ENCODE measurements at regions not wholly inside any gene's neighbourhood (a gene's known extent, or its start where the extent isn't known, plus 50 kb on each side); places are given as distances from the start of the nearest gene placed in this dataset.
A peak's percentile ranks its signal among the peaks of the same experiment; 100 is the strongest.

GRCh38 chr10:8873310-8873709 is 818.8 kb downstream of the GATA3 start:
- DNase-seq (ENCODE audit: low read depth, low spot score) = peak; percentile 7

- no peak for DNase-seq (ENCODE audit: low read depth, low spot score)
These were observed 819.8 kb downstream of the GATA3 start for GRCh38 chr10:8874268-8874667.

- no peak for DNase-seq (ENCODE audit: low read depth, low spot score)
These were observed 820.5 kb downstream of the GATA3 start for GRCh38 chr10:8874972-8875371.

- DNase-seq (ENCODE audit: low read depth, low spot score) = no peak
These were observed 821.7 kb downstream of the GATA3 start for GRCh38 chr10:8876171-8876570.

GRCh38 chr10:8889538-8889937 is 835.0 kb downstream of the GATA3 start:
- no peak for DNase-seq (ENCODE audit: low read depth, low spot score)

- no peak for DNase-seq (ENCODE audit: low read depth, low spot score)
These were observed 838.6 kb downstream of the GATA3 start for GRCh38 chr10:8893102-8893501.

GRCh38 chr10:8894148-8894547 is 839.7 kb downstream of the GATA3 start:
- DNase-seq (ENCODE audit: low read depth, low spot score) = no peak

- no peak for DNase-seq (ENCODE audit: low read depth, low spot score)
These were observed 843.3 kb downstream of the GATA3 start for GRCh38 chr10:8897769-8898168.

- DNase-seq (ENCODE audit: low read depth, low spot score) = no peak
These were observed 844.4 kb downstream of the GATA3 start for GRCh38 chr10:8898745-8899330.

GRCh38 chr10:8902926-8903325 is 848.4 kb downstream of the GATA3 start:
- DNase-seq (ENCODE audit: low read depth, low spot score) = no peak

- no peak for DNase-seq (ENCODE audit: low read depth, low spot score)
These were observed 853.5 kb downstream of the GATA3 start for GRCh38 chr10:8908013-8908412.

GRCh38 chr10:8910314-8910713 is 855.8 kb downstream of the GATA3 start:
- no peak for DNase-seq (ENCODE audit: low read depth, low spot score)

- DNase-seq (ENCODE audit: low read depth, low spot score) = no peak
These were observed 856.5 kb downstream of the GATA3 start for GRCh38 chr10:8911032-8911431.

- no peak for DNase-seq (ENCODE audit: low read depth, low spot score)
These were observed 857.6 kb downstream of the GATA3 start for GRCh38 chr10:8912108-8912507.

- peak; percentile 4 for DNase-seq (ENCODE audit: low read depth, low spot score)
These were observed 859.2 kb downstream of the GATA3 start for GRCh38 chr10:8913720-8914119.

GRCh38 chr10:8919280-8919679 is 864.8 kb downstream of the GATA3 start:
- peak; percentile 17 for DNase-seq (ENCODE audit: low read depth, low spot score)

- no peak for DNase-seq (ENCODE audit: low read depth, low spot score)
These were observed 867.1 kb downstream of the GATA3 start for GRCh38 chr10:8921568-8921967.

GRCh38 chr10:8923096-8923495 is 868.6 kb downstream of the GATA3 start:
- DNase-seq (ENCODE audit: low read depth, low spot score) = no peak

- no peak for DNase-seq (ENCODE audit: low read depth, low spot score)
These were observed 873.2 kb downstream of the GATA3 start for GRCh38 chr10:8927705-8928104.

GRCh38 chr10:8946451-8946850 is 892.0 kb downstream of the GATA3 start:
- DNase-seq (ENCODE audit: low read depth, low spot score) = no peak

- DNase-seq (ENCODE audit: low read depth, low spot score) = no peak
These were observed 896.5 kb downstream of the GATA3 start for GRCh38 chr10:8950978-8951377.

- no peak for DNase-seq (ENCODE audit: low read depth, low spot score)
These were observed 897.1 kb downstream of the GATA3 start for GRCh38 chr10:8951440-8952089.

GRCh38 chr10:8956400-8956799 is 901.9 kb downstream of the GATA3 start:
- DNase-seq (ENCODE audit: low read depth, low spot score) = no peak

GRCh38 chr10:8962249-8962648 is 907.8 kb downstream of the GATA3 start:
- no peak for DNase-seq (ENCODE audit: low read depth, low spot score)
